Superior temporal gyrus (tissue), 1 donor: ENCODE measurements at regions not wholly inside any gene's neighbourhood (a gene's known extent, or its start where the extent isn't known, plus 50 kb on each side); places are given as distances from the start of the nearest gene placed in this dataset.
"Not testable (repeated sequence)": the region's sequence is repeated elsewhere in the genome, so short reads cannot be mapped to it uniquely, and the experiment has no call there.

Source experiments
- DNase-seq: peaks from one replicate; pipeline ENCODE4 v3.0.0-alpha.2; 2016; ENCODE audit errors: extremely low spot score

- not testable (repeated sequence) for DNase-seq
Measured at GRCh38 chr4:102397056-102397455, 51.8 kb upstream of the SLC39A8 start.

GRCh38 chr4:102399021-102399420 is 53.7 kb upstream of the SLC39A8 start:
- DNase-seq: no peak

DNA sequence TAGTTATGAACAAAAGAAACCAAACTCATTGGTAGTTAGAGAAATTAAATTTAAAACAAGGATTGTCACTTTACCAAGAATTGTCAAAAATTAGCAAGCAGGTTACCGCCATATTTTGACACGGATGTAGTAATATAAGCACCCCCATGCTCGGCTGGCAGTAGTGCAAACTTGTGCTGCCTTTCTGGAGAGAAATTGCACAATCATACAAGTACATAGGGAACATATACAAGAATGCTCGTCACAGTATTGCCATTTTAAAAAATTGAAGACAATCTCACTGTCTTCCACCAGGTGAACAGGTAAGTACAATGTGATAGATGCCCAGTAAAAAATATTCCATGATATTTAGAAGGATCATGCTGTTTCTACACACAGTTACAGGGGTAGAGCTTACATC is 55.6 kb upstream of the SLC39A8 start:
- DNase-seq: no peak

DNA sequence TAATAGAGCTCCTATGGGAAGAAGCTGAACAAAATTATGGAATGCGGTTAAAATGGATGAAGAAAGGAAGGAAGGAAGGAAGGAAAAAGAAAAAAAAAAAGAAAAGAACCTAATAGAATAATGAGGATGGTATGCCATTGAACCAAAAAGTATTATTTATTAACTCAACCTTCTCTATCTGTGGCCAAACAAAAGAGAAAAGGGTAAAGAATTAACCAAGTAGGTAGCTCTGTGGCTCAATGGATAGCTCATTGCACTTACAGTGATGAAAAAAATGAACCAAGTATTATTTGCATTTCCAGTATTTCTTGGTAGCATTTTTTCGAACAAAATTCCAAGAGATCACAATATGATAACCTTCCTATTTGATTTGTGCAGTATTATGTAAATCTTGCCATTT is 56.9 kb upstream of the SLC39A8 start:
- DNase-seq: no peak

GRCh38 chr4:102403116-102403515 is 57.8 kb upstream of the SLC39A8 start:
- no peak for DNase-seq

DNA sequence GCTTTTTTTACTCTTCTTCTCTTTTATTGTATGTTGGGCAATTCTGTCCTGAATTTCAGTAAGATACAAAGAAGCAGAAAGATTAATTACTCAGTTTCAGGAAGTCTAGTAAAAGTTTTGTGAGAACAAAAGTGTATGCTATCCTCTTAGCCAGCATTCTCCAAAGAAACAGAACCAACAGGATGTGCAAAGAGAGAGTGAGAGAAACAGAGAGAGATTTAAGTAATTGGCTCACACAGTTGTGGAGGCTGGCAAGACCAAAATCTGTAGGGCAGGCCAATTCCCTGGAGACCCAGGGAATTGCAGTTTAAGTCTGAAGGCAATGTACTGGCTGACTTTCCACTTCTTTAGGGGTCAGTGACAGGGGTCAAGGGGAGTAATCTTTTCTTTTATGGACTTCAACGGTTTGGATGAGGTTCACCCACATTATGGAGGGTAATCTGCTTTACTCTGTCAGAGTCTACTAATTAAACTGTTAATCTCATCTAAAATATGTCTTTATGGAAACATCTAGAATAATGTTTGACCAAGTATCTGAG is 59.2 kb upstream of the SLC39A8 start:
- no peak for DNase-seq

DNA sequence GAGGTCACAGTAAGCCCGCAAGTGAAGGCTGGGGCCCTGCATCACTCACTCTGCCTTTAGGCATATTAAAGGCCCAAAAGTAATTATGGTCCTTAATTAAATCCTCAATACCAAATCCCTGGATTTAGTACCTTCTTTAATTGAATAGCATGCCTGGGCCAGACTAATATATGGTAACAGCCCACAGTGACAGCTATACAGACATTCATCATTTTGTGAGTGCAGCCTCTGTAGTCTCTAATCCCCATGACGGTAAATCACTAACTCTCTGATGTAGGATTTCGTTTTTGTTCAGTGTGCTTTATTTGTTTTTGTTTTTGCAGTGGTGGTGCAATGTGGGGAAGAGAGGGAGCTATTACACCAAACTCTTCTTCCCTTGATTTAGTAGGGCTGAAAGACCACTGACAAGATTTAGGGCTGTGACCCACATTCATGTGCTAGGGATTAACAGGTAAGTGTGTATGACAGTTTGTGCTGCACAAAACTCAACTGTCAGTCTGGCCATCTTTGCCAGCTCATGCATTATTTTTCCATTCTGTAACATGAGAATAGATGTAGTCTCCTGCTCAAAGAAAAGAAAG is 60.6 kb upstream of the SLC39A8 start:
- DNase-seq: no peak

GRCh38 chr4:102410884-102411283 is 65.6 kb upstream of the SLC39A8 start:
- DNase-seq: not testable (repeated sequence)

- DNase-seq: no peak
Measured at GRCh38 chr4:102411408-102411807, 66.1 kb upstream of the SLC39A8 start.

DNA sequence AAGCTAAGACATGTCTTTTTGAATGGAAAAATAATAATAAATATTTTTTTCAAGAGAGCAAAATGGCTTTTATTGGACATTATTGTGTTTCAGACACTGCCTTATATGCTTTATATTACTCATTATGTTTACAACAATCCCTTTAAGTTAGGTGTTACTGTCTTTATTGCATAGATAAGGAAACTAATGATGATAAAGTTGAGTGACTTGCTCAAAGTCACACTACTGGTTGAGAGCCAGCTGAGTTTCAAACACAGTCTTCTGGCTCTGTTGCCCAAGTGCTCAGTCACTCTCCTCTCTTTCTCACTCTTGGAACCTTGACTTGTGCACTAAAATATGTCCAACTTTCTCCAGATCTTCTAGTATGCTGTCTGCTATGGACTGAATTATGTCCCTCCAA is 71.5 kb upstream of the SLC39A8 start:
- DNase-seq: no peak

DNA sequence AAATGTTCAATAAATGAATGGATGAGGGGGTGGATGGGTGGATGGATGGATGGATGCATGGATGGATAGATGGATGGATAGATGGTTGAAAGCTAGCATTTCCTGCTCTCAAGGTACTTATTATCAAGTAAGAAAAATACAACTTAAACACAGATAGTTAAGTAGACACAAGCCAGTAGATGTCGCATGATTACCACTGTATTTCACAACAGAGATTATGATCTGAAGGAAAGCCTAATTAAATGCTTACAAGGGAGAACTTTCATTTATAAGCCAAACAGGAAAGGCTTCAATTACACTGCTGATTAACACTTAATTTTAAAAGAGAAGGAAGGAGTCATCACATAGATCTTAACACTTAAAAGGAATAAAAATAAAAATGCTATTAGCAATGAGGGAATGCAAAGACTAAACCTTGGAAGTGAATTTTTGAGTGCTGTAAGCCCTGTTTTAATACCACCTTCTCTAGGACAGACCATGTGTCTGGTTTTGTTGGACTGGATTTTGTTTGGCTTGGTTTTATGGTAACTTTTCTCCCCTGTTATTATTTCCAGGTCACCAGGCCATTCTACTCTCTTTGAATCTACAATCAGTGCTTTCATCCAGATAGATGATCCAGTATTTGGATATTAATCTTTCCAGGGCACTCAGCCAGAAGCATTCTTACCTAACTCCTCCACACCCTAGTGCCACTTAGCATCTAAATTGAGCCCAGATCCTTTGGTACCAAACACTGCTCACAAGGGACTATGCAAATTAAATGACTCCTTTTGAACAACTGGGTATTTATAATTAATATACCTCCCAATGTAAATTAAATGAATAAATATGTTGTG is 75.5 kb upstream of the SLC39A8 start:
- no peak for DNase-seq

DNA sequence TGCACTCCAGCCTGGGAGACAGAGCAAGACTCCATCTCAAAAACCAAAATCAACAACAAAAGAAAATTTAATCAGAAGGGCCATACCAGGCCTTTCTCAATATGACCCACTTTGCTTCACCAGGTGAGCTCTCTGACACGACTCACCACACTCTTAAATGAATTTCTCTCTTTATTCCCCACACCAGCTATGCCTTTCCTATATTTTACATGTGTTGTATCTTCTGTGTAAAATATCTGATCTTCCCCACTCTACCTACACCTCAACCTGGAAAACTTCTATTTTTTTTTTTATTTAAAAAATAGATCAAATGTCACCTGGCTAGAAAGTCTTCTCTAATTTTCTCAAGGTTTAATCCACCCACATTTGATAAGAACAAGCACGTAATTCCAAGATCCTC is 77.6 kb upstream of the SLC39A8 start:
- no peak for DNase-seq

- DNase-seq: no peak
Measured at GRCh38 chr4:102423375-102423774, 77.8 kb upstream of the NFKB1 start.

- DNase-seq: no peak
Measured at GRCh38 chr4:102427371-102427998, 73.7 kb upstream of the NFKB1 start.

- DNase-seq: no peak
Measured at GRCh38 chr4:102428122-102428521, 73.0 kb upstream of the NFKB1 start.

DNA sequence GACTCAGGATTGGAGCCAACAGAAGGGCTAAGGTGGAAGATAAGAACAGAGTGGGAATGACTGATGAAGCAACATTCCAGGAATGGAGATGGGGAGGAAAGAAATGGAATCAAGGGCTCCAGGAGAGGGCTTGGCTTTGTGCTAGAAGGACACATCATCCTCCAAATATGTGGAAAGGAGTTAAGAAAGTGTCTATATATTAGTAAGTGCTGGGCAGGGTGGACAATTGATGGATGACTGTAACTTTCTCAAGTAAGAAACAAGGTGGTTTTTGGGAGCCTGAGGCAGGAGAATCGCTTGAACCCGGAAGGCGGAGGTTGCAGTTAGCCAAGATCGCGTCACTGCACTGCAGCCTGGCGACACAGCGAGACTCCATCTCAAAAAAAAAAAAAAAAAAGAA is 71.6 kb upstream of the NFKB1 start:
- DNase-seq: no peak

DNA sequence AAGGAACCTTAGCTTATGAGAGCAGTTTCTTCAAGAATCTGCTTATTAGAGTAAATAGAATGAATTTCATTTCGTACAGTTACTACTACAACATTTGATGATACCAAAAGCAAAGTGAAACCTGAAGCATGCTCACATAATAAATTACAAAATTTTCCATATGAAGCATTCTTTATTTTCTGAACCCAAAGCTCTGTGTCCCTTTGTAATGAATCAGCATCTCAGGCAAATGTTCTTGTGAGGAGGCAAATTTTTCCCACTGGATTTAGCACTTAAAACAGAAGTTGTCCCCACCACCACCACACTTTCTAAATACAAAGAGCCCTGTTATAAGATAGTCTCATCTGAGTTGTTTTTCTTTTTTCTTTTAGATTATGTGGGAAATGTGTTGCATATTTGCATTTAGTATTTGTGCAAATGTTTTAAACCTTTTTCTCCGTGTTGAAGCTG is 70.7 kb upstream of the NFKB1 start:
- peak; percentile 76 for DNase-seq

DNA sequence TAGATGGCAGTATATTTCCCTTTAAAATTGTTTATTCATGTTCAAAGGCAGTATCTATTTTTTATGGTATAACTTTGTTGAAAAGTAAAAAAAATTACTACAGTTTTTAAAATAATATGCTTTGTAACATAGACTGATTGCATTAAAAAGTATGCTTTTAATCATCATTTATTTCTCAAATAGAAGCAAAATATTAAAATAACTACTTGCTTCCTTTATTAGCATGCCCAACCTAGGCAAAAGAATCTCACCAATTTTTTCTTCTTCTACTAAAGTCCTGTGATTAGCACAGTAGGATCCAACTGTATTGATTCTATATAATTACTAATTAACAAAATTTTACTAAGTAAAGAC is 69.6 kb upstream of the NFKB1 start:
- no peak for DNase-seq

DNA sequence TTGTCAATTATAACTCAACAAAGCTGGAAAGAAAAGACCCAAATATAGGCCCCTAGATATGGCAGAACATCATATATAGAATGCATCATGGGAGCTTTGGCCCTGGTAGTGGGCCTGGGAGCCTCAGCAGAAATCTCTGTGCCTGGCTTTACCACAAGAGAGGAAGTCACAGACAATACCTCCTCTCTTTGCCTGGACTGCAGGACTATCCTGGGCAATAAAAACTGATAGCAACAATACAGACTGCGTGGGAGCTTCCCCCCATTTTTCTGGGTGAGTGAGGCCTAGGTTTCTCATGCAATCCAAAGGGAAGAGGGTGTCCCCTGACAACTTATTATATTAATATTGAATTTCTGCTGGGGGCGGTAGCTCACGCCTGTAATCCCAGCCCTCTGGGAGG is 64.0 kb upstream of the NFKB1 start:
- no peak for DNase-seq

DNA sequence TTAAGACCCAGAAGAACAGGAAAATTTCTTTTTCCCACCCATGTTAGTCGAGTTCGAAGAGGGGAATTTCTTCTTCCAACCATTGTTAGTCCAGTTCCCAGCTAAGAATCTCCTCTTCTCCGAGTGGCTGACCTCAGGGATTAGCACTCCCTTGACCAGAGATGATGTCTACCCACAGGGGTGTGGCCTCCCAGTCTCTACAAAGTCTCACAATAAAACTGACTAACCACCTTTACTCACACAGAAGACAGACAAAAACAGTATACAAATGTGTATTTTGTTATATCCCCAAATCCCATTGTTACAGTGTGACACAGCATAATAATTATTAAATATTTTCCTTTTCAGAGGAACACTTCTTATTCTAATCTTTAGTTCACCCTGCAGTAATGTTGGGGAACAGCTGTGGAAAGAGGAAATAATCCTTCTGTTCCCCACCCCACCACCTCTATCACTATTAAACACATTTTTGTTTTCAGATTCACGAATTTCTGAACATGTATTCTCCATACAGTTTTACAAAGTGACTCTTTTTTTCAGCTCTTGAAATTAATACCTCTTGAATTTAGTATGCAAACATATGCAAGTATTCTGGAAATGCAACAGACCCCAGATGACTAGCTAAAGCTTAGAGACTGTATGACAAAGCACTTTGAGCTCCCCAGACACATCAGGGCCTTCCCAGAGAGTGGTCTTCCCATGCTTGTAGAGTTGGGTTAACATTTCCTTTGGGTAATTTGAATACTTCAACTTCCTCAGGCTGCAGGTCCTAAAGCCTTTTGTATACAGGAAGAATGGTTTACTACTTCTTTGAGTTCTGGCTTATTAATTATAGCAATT is 62.5 kb upstream of the NFKB1 start:
- DNase-seq: no peak

- peak; percentile 46 for DNase-seq
Measured at GRCh38 chr4:102439236-102439614, 61.9 kb upstream of the NFKB1 start.

GRCh38 chr4:102439812-102440211 is 61.3 kb upstream of the NFKB1 start:
- DNase-seq: peak; percentile 36
